ENCODE measurements at regions not wholly inside any gene's neighbourhood (a gene's known extent, or its start where the extent isn't known, plus 50 kb on each side); places are given as distances from the start of the nearest gene placed in this dataset.

DNA sequence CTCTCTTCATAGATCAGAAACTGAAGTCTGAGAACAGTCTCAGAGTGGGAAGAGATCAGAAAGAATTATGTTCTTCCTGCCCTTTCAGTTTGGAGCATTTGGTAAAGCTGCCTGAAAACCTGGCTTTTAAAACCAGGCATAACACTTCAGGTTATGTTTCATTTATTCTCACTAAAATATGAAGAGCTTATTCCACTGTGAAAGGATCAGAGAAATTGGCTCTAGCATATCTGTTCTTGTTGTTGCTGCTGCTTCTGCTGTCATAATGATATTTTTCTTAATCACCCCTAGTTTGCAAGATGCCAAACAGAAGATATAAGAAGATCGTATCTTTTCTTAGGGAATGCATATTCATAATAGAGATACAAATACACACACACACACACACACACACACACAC is 476.9 kb downstream of the XIRP2 start:
- Histone ChIP-seq H3K27ac (ENCODE audit: low read depth, low read length) (no peak overlapping the region), H3K4me3 (ENCODE audit: low read length) (no peak overlapping the region), H3K9ac (ENCODE audit: low read depth, low read length) (no peak overlapping the region), H3K36me3 (ENCODE audit: insufficient read depth, low read length) (no peaks in the 10 kb centered on the region), H3K27me3 (ENCODE audit: insufficient read depth, low read length) (no peaks in the 10 kb centered on the region), H3K9me3 (ENCODE audit: insufficient read depth, low read depth, low read length) (no peaks in the 10 kb centered on the region), H3K4me1 (ENCODE audit: insufficient read depth, low read length) (no peaks in the 10 kb centered on the region)
- 100% methylated on average over 1 of the region's 1 CpG for WGBS

DNA sequence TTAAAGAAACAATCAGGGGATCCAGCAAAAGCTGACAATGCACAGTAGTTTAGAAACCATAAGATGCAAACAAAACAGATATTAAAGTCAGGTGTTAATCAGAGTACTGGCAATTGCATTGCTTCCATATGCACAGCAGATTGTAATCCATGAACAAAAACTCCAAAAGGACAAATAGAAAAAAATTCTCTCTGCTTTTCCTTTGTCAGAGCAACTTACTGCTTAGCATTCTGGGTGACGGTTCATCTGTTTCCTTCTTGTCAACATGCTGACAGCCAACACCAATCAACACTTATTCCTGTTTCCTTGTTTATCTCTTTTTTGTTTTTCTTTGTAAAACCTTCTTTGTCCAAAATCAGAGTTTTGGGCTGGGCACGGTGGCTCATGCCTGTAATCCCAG is 473.1 kb downstream of the XIRP2 start:
- 48% methylated on average over 2 of the region's 2 CpGs for WGBS
- no peaks in the 10 kb centered on the region for H3K9me3 ChIP-seq (ENCODE audit: insufficient read depth, low read depth, low read length)
- no peak overlapping the region for H3K27ac ChIP-seq (ENCODE audit: low read depth, low read length)
- H3K9ac ChIP-seq (ENCODE audit: low read depth, low read length), result no peak overlapping the region
- no peaks in the 10 kb centered on the region for H3K4me1 ChIP-seq (ENCODE audit: insufficient read depth, low read length)
- no peaks in the 10 kb centered on the region for H3K27me3 ChIP-seq (ENCODE audit: insufficient read depth, low read length)
- H3K4me3 ChIP-seq (ENCODE audit: low read length), result no peak overlapping the region
- H3K36me3 ChIP-seq (ENCODE audit: insufficient read depth, low read length), result no peaks in the 10 kb centered on the region

- Histone ChIP-seq H3K9ac (ENCODE audit: low read depth, low read length) (no peak overlapping the region), H3K9me3 (ENCODE audit: insufficient read depth, low read depth, low read length) (no peaks in the 10 kb centered on the region), H3K4me3 (ENCODE audit: low read length) (no peak overlapping the region), H3K36me3 (ENCODE audit: insufficient read depth, low read length) (no peaks in the 10 kb centered on the region), H3K27ac (ENCODE audit: low read depth, low read length) (no peak overlapping the region), H3K27me3 (ENCODE audit: insufficient read depth, low read length) (no peaks in the 10 kb centered on the region), H3K4me1 (ENCODE audit: insufficient read depth, low read length) (peaks cover 8% of the 10 kb centered on the region)
Measured at GRCh38 chr2:167355821-167356220, 467.5 kb downstream of the XIRP2 start.

DNA sequence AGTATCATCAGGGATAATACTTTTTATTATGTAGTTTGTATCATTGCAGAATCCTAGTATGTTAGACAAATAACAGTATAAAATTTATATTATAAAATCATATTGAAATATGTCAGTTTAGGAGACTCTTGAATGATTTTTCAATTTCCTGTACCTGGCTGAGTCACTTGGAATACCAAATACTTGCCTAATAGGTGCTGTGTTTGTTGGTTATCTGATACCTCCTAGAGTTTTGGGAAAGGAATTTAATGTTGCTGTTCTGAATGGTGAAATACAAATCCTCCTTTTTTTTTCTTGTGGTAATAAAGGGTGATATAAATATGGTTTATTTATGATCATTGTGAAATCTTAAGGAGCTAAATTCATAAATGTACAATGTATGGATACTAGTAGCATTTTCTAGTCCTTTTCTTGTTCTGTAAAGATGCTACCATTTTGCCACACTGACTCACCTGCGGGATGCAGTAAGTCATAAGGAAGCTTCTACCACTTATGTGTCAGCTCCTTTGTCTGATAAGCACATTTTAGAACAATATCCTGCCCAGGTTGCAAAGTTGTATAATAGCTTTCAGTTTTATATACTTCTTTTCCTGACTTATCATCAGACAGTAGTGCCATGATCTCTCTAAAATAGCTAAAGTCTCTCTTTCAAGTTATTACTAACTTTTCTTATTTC is 465.5 kb downstream of the XIRP2 start:
- Histone ChIP-seq H3K27ac (ENCODE audit: low read depth, low read length) (no peak overlapping the region), H3K27me3 (ENCODE audit: insufficient read depth, low read length) (no peaks in the 10 kb centered on the region), H3K4me1 (ENCODE audit: insufficient read depth, low read length) (peaks cover 8% of the 10 kb centered on the region), H3K36me3 (ENCODE audit: insufficient read depth, low read length) (no peaks in the 10 kb centered on the region), H3K9ac (ENCODE audit: low read depth, low read length) (no peak overlapping the region), H3K9me3 (ENCODE audit: insufficient read depth, low read depth, low read length) (no peaks in the 10 kb centered on the region), H3K4me3 (ENCODE audit: low read length) (no peak overlapping the region)
- 95% methylated on average over 1 of the region's 1 CpG for WGBS

- Histone ChIP-seq H3K27me3 (ENCODE audit: insufficient read depth, low read length) (no peaks in the 10 kb centered on the region), H3K36me3 (ENCODE audit: insufficient read depth, low read length) (no peaks in the 10 kb centered on the region), H3K4me1 (ENCODE audit: insufficient read depth, low read length) (peaks cover 38% of the 10 kb centered on the region), H3K27ac (ENCODE audit: low read depth, low read length) (no peak overlapping the region), H3K9me3 (ENCODE audit: insufficient read depth, low read depth, low read length) (no peaks in the 10 kb centered on the region), H3K9ac (ENCODE audit: low read depth, low read length) (no peak overlapping the region), H3K4me3 (ENCODE audit: low read length) (no peak overlapping the region)
- WGBS, result 100% methylated on average over 1 of the region's 2 CpGs
Measured at GRCh38 chr2:167345559-167345958, 457.3 kb downstream of the XIRP2 start.

GRCh38 chr2:167342769-167343168 is 454.5 kb downstream of the XIRP2 start:
- WGBS, result 86% methylated on average over 1 of the region's 1 CpG

DNA sequence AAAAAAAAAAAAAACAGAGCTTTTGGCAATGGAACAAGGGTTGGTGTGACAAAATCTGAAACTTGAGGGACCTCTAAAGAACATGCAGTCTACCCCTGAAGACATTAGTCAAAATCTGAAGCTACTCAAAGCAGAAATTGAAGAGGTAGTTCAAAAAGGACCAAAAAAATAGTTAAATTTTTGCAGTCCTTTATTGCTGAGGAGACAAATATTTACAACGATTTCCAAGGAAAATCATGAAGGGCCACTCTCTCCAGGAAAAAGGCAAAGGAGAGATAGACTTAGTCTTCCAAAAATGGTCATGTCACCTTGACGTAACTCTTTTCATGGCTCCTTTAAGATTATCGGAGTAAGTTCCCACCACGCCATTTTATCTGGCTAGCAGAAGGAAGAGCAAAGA is 452.0 kb downstream of the XIRP2 start:
- no peaks in the 10 kb centered on the region for H3K36me3 ChIP-seq (ENCODE audit: insufficient read depth, low read length)
- H3K9me3 ChIP-seq (ENCODE audit: insufficient read depth, low read depth, low read length), result no peaks in the 10 kb centered on the region
- 98% methylated on average over 4 of the region's 4 CpGs for WGBS
- no peaks in the 10 kb centered on the region for H3K27me3 ChIP-seq (ENCODE audit: insufficient read depth, low read length)
- no peak overlapping the region for H3K4me3 ChIP-seq (ENCODE audit: low read length)
- no peak overlapping the region for H3K9ac ChIP-seq (ENCODE audit: low read depth, low read length)
- no peak overlapping the region for H3K27ac ChIP-seq (ENCODE audit: low read depth, low read length)
- H3K4me1 ChIP-seq (ENCODE audit: insufficient read depth, low read length), result peaks cover 57% of the 10 kb centered on the region

More at GRCh38 chr2:167342769-167343168, 454.5 kb downstream of the XIRP2 start:
- Histone ChIP-seq H3K9ac (ENCODE audit: low read depth, low read length) (no peak overlapping the region), H3K27ac (ENCODE audit: low read depth, low read length) (no peak overlapping the region), H3K4me3 (ENCODE audit: low read length) (no peak overlapping the region), H3K36me3 (ENCODE audit: insufficient read depth, low read length) (no peaks in the 10 kb centered on the region), H3K9me3 (ENCODE audit: insufficient read depth, low read depth, low read length) (no peaks in the 10 kb centered on the region), H3K4me1 (ENCODE audit: insufficient read depth, low read length) (peaks cover 42% of the 10 kb centered on the region), H3K27me3 (ENCODE audit: insufficient read depth, low read length) (no peaks in the 10 kb centered on the region)

DNA sequence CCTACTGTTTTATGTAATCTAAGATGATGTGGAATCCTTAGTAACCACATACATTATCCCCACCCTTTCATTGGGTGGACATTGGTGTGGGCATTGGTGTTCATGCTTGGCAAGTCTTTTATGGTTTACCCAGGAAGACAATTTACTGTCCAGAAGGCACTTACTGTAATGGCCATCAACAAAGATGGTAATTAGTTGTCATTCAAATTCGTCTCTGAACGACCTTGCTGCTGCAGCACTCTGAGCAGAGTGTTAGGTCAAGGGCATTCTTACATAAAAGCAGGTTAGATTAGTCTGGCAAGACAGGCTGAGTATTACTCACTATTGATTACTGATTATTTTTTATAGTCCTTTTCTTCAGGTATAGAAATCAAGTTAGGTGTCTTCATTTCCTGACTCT is 447.9 kb downstream of the XIRP2 start:
- no peak overlapping the region for H3K9ac ChIP-seq (ENCODE audit: low read depth, low read length)
- H3K36me3 ChIP-seq (ENCODE audit: insufficient read depth, low read length), result no peaks in the 10 kb centered on the region
- no peaks in the 10 kb centered on the region for H3K9me3 ChIP-seq (ENCODE audit: insufficient read depth, low read depth, low read length)
- H3K27me3 ChIP-seq (ENCODE audit: insufficient read depth, low read length), result no peaks in the 10 kb centered on the region
- WGBS, result 47% methylated on average over 2 of the region's 2 CpGs
- H3K4me1 ChIP-seq (ENCODE audit: insufficient read depth, low read length), result peaks cover 67% of the 10 kb centered on the region
- peak overlapping the region; percentile 25; the same call in 1 of the 2 replicates for H3K27ac ChIP-seq (ENCODE audit: low read depth, low read length)
- H3K4me3 ChIP-seq (ENCODE audit: low read length), result no peak overlapping the region

DNA sequence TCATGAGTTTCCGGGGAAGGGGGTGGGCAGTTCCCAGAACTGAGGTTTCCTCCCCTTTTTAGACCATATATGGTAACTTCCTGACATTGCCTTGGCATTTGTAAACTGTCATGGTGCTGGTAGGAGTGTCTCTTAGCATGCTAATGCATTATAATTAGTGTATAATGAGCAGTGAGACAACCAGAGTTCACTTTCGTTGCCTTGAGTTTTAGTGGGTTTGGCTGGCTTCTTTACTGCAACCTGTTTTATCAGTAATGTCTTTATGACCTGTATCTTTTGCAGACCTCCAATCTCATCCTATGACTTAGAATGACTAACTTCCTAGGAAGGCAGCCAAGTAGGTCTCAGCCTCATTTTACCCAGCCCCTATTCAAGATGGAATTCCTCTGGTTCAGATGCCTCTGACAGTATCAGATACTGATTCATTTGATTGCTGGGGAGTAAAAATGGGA is 447.3 kb downstream of the XIRP2 start:
- Histone ChIP-seq H3K4me1 (ENCODE audit: insufficient read depth, low read length) (peaks cover 73% of the 10 kb centered on the region), H3K9ac (ENCODE audit: low read depth, low read length) (no peak overlapping the region), H3K27ac (ENCODE audit: low read depth, low read length) (peak overlapping the region; percentile 25; the same call in 1 of the 2 replicates), H3K4me3 (ENCODE audit: low read length) (no peak overlapping the region), H3K36me3 (ENCODE audit: insufficient read depth, low read length) (no peaks in the 10 kb centered on the region), H3K9me3 (ENCODE audit: insufficient read depth, low read depth, low read length) (no peaks in the 10 kb centered on the region), H3K27me3 (ENCODE audit: insufficient read depth, low read length) (no peaks in the 10 kb centered on the region)
- 88% methylated on average over 2 of the region's 2 CpGs for WGBS

GRCh38 chr2:167334146-167334742 is 446.0 kb downstream of the XIRP2 start:
- H3K4me1 ChIP-seq (ENCODE audit: insufficient read depth, low read length), result peaks cover 78% of the 10 kb centered on the region
- 18% methylated on average over 1 of the region's 1 CpG for WGBS
- no peak overlapping the region for H3K9ac ChIP-seq (ENCODE audit: low read depth, low read length)

GRCh38 chr2:167333245-167333644 is 445.0 kb downstream of the XIRP2 start:
- 63% methylated on average over 3 of the region's 3 CpGs for WGBS
- no peaks in the 10 kb centered on the region for H3K27me3 ChIP-seq (ENCODE audit: insufficient read depth, low read length)

More at GRCh38 chr2:167334146-167334742, 446.0 kb downstream of the XIRP2 start:
- Histone ChIP-seq H3K27ac (ENCODE audit: low read depth, low read length) (peak overlapping the region; percentile 19; the same call in 1 of the 2 replicates), H3K27me3 (ENCODE audit: insufficient read depth, low read length) (no peaks in the 10 kb centered on the region), H3K36me3 (ENCODE audit: insufficient read depth, low read length) (no peaks in the 10 kb centered on the region), H3K9me3 (ENCODE audit: insufficient read depth, low read depth, low read length) (no peaks in the 10 kb centered on the region), H3K4me3 (ENCODE audit: low read length) (no peak overlapping the region)

More at GRCh38 chr2:167333245-167333644, 445.0 kb downstream of the XIRP2 start:
- H3K9ac ChIP-seq (ENCODE audit: low read depth, low read length), result no peak overlapping the region
- H3K36me3 ChIP-seq (ENCODE audit: insufficient read depth, low read length), result no peaks in the 10 kb centered on the region
- H3K4me3 ChIP-seq (ENCODE audit: low read length), result no peak overlapping the region
- peak overlapping the region; percentile 49 for H3K27ac ChIP-seq (ENCODE audit: low read depth, low read length)
- peaks cover 78% of the 10 kb centered on the region for H3K4me1 ChIP-seq (ENCODE audit: insufficient read depth, low read length)
- H3K9me3 ChIP-seq (ENCODE audit: insufficient read depth, low read depth, low read length), result no peaks in the 10 kb centered on the region

Measured in HUES64 (cell line).